GM12878 (cell line): ENCODE measurements at regions not wholly inside any gene's neighbourhood (a gene's known extent, or its start where the extent isn't known, plus 50 kb on each side); places are given as distances from the start of the nearest gene placed in this dataset.

Experiments
- CEBPB ChIP-seq, 2 experiments: fragments of 150-350 bp in 1 of 2; IDR thresholded peaks; 2 replicates each; pipeline ENCODE4 v1.6.1; 2012 to 2014; ENCODE audit warnings: low read depth in 2 of 2, low read length in 2 of 2, borderline replicate concordance in 1 of 2, inconsistent platforms in 1 of 2
- CTCF ChIP-seq, 3 experiments: IDR thresholded peaks in 2 of 3; conservative IDR thresholded peaks in 1 of 3; 2 replicates each; pipeline ENCODE4 v1.5.1; 2011; ENCODE audit warnings: low read depth in 3 of 3, low read length in 3 of 3, mild to moderate bottlenecking in 3 of 3, control low read depth in 2 of 3, moderate library complexity in 2 of 3, inconsistent platforms in 1 of 3, mixed read lengths in 1 of 3; ENCODE audit not compliant: control insufficient read depth in 2 of 3, insufficient read depth in 1 of 3; ENCODE audit errors: extremely low read depth in 1 of 3
- EP300 ChIP-seq, 2 experiments: fragments of 150-350 bp in 1 of 2; IDR thresholded peaks; 2 replicates each; pipeline ENCODE4 v1.6.1; 2011 to 2012; ENCODE audit warnings: low read depth in 2 of 2, low read length in 2 of 2, borderline replicate concordance in 1 of 2, improper control_type of control experiment in 1 of 2, inconsistent platforms in 1 of 2; ENCODE audit not compliant: control insufficient read depth in 1 of 2
- GABPA ChIP-seq: IDR thresholded peaks from 2 replicates; pipeline ENCODE4 v1.6.1; 2014; ENCODE audit warnings: antibody characterized with exemption, low read depth, mild to moderate bottlenecking, inconsistent platforms
- NFXL1 ChIP-seq: fragments of 450-650 bp; IDR thresholded peaks from 2 replicates; pipeline ENCODE4 v1.6.1; 2017; ENCODE audit warnings: antibody characterized with exemption, mild to moderate bottlenecking, borderline replicate concordance
- SPI1 ChIP-seq: IDR thresholded peaks from 2 replicates; pipeline ENCODE4 v1.6.1; 2011; ENCODE audit warnings: low read depth, mild to moderate bottlenecking, low read length, moderate library complexity, borderline replicate concordance; ENCODE audit not compliant: insufficient read depth
- TF ChIP-seq, protein P1 (sequence below): IDR thresholded peaks from 2 replicates; pipeline ENCODE4 v1.6.1; 2011; ENCODE audit warnings: borderline replicate concordance, low read depth, mild to moderate bottlenecking, moderate library complexity, mixed read lengths, low read length; ENCODE audit not compliant: insufficient read depth; ENCODE audit errors: extremely low read length

- no peak for TF ChIP-seq SPI1
- TF ChIP-seq, protein P1, sequence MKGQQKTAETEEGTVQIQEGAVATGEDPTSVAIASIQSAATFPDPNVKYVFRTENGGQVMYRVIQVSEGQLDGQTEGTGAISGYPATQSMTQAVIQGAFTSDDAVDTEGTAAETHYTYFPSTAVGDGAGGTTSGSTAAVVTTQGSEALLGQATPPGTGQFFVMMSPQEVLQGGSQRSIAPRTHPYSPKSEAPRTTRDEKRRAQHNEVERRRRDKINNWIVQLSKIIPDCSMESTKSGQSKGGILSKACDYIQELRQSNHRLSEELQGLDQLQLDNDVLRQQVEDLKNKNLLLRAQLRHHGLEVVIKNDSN = no peak
- TF ChIP-seq EP300 (IDR thresholded peaks at IDR 0.05; ENCODE audit: borderline replicate concordance in 1 of 2, control insufficient read depth in 1 of 2, low read depth in 2 of 2, low read length in 2 of 2) = no peak
- no peak for TF ChIP-seq GABPA
- TF ChIP-seq NFXL1 = no peak
- no peak for TF ChIP-seq CTCF (IDR thresholded peaks at IDR 0.05 in 2 of 3, conservative IDR thresholded peaks at IDR 0.05 in 1 of 3; ENCODE audit: control insufficient read depth in 2 of 3, extremely low read depth in 1 of 3, insufficient read depth in 1 of 3, low read depth in 3 of 3, low read length in 3 of 3)
- no peak for TF ChIP-seq CEBPB (IDR thresholded peaks at IDR 0.05; ENCODE audit: borderline replicate concordance in 1 of 2, low read depth in 2 of 2, low read length in 2 of 2)
Observed at GRCh38 chr14:35989736-35990135, 163.6 kb downstream of the BRMS1L start.
